Neural cell (in vitro differentiated cells): ENCODE measurements at regions not wholly inside any gene's neighbourhood (a gene's known extent, or its start where the extent isn't known, plus 50 kb on each side); places are given as distances from the start of the nearest gene placed in this dataset.

Source experiments
- H2AFZ ChIP-seq: fragments of 200-600, 300-800 bp; sonication (generic), shearing (Covaris generic); 2 replicates; pipeline ENCODE4 v1.6.0; 2014; ENCODE audit warnings: low read depth, mild to moderate bottlenecking, antibody characterized with exemption, low read length, moderate library complexity
- H3F3A ChIP-seq: fragments of 200-600 bp; shearing (Covaris generic); 2 replicates; pipeline ENCODE4 v1.6.1; 2016; ENCODE audit warnings: mild to moderate bottlenecking, moderate library complexity, mixed read lengths, antibody characterized with exemption, low read length; ENCODE audit not compliant: insufficient read depth, poor library complexity, severe bottlenecking
- H3K27ac ChIP-seq: fragments of 200-600, 300-800 bp; sonication (generic), shearing (Covaris generic); 2 replicates; pipeline ENCODE4 v1.5.1; 2014; ENCODE audit warnings: mild to moderate bottlenecking, low read length, moderate library complexity
- H3K27me3 ChIP-seq: fragments of 300-800, 200-600 bp; sonication (generic), shearing (Covaris generic); 2 replicates; pipeline ENCODE4 v1.6.0; 2014; ENCODE audit warnings: mild to moderate bottlenecking, low read depth, low read length, moderate library complexity; ENCODE audit not compliant: insufficient read depth
- H3K36me3 ChIP-seq: fragments of 300-800, 200-600 bp; sonication (generic), shearing (Covaris generic); 2 replicates; pipeline ENCODE4 v1.5.1; 2014; ENCODE audit warnings: mild to moderate bottlenecking, antibody characterized with exemption, low read length, moderate library complexity; ENCODE audit not compliant: insufficient read depth
- H3K4me2 ChIP-seq: fragments of 300-800, 200-600 bp; sonication (generic), shearing (Covaris generic); 2 replicates; pipeline ENCODE4 v1.6.0; 2014; ENCODE audit warnings: mild to moderate bottlenecking, low read length
- H3K4me3 ChIP-seq: fragments of 300-800, 200-600 bp; sonication (generic), shearing (Covaris generic); 2 replicates; pipeline ENCODE4 v1.5.1; 2014; ENCODE audit warnings: mild to moderate bottlenecking, low read length, moderate library complexity
- H3K79me2 ChIP-seq: fragments of 200-600 bp; shearing (Covaris generic); replicated peaks from 2 replicates; pipeline ENCODE4 v1.6.0; 2014; ENCODE audit warnings: mild to moderate bottlenecking, low read length, moderate library complexity; ENCODE audit not compliant: insufficient read depth
- H3K9ac ChIP-seq: fragments of 300-800, 200-600 bp; sonication (generic), shearing (Covaris generic); 2 replicates; pipeline ENCODE4 v1.6.1; 2016; ENCODE audit warnings: mild to moderate bottlenecking, low read length, mixed read lengths
- H3K9me2 ChIP-seq: fragments of 200-600 bp; shearing (Covaris generic); 2 replicates; pipeline ENCODE4 v1.6.1; 2016; ENCODE audit warnings: mild to moderate bottlenecking, low read length, mixed read lengths; ENCODE audit not compliant: insufficient read depth
- H3K9me3 ChIP-seq: fragments of 200-600, 300-800 bp; sonication (generic), shearing (Covaris generic); 2 replicates; pipeline ENCODE4 v1.6.1; 2016; ENCODE audit warnings: mild to moderate bottlenecking, mixed run types, low read length, moderate library complexity, mixed read lengths
- H4K20me1 ChIP-seq: fragments of 200-600 bp; shearing (Covaris generic); 2 replicates; pipeline ENCODE4 v1.6.1; 2016; ENCODE audit warnings: mild to moderate bottlenecking, mixed run types; ENCODE audit not compliant: insufficient read depth
- CTCF ChIP-seq: fragments of 450-650 bp; IDR thresholded peaks from 2 replicates; pipeline ENCODE4 v1.5.1; 2014; ENCODE audit warnings: antibody characterized with exemption, mild to moderate bottlenecking, moderate library complexity; ENCODE audit not compliant: poor library complexity, severe bottlenecking
- EP300 ChIP-seq: fragments of 450-650 bp; conservative IDR thresholded peaks from 2 replicates; pipeline ENCODE4 v1.6.1; 2014; ENCODE audit warnings: antibody characterized with exemption, mild to moderate bottlenecking, moderate library complexity; ENCODE audit not compliant: poor library complexity, severe bottlenecking
- EZH2 ChIP-seq: fragments of 200-600, 300-800 bp; shearing (Covaris generic), sonication (generic); IDR thresholded peaks from 2 replicates; pipeline ENCODE4 v1.6.1; 2014; ENCODE audit warnings: antibody characterized with exemption, low read length, borderline replicate concordance, mild to moderate bottlenecking; ENCODE audit not compliant: insufficient read depth, poor library complexity, severe bottlenecking
- MXI1 ChIP-seq: fragments of 450-650 bp; conservative IDR thresholded peaks from 2 replicates; pipeline ENCODE4 v1.6.1; 2014; ENCODE audit warnings: antibody characterized with exemption, mild to moderate bottlenecking; ENCODE audit not compliant: poor library complexity, severe bottlenecking
- POLR2AphosphoS5 ChIP-seq: IDR thresholded peaks from 2 replicates; pipeline ENCODE4 v1.6.1; 2012
- RAD21 ChIP-seq: fragments of 450-650 bp; conservative IDR thresholded peaks from 2 replicates; pipeline ENCODE4 v1.6.1; 2014; ENCODE audit warnings: antibody characterized with exemption, mild to moderate bottlenecking, moderate library complexity
- REST ChIP-seq: IDR thresholded peaks from 2 replicates; pipeline ENCODE4 v1.6.1; 2012; ENCODE audit warnings: borderline replicate concordance
- SMC3 ChIP-seq: fragments of 450-650 bp; conservative IDR thresholded peaks from 2 replicates; pipeline ENCODE4 v1.6.1; 2014; ENCODE audit warnings: antibody characterized with exemption, mild to moderate bottlenecking, moderate library complexity; ENCODE audit not compliant: poor library complexity
- TAF1 ChIP-seq: IDR thresholded peaks from 2 replicates; pipeline ENCODE4 v1.6.1; 2012; ENCODE audit warnings: low read depth

- Histone ChIP-seq H2AFZ (no peak overlapping the region), H3K27ac (no peak overlapping the region)
- TF ChIP-seq RAD21 (no peak), POLR2AphosphoS5 (no peak), EP300 (no peak)
Measured at GRCh38 chrX:16491461-16491860, 158.5 kb upstream of the S100G start.

GRCh38 chrX:16496175-16496574, 153.8 kb upstream of the S100G start:
- TF ChIP-seq SMC3 (no peak), REST (no peak), POLR2AphosphoS5 (no peak), EZH2 (no peak), TAF1 (no peak), EP300 (no peak), RAD21 (no peak), CTCF (no peak), MXI1 (no peak)
- Histone ChIP-seq H3K9me3 (no peaks in the 10 kb centered on the region), H3K4me2 (no peak overlapping the region), H3K27me3 (no peaks in the 10 kb centered on the region), H3K9me2 (no peaks in the 10 kb centered on the region), H3K27ac (no peak overlapping the region), H2AFZ (no peak overlapping the region), H3K36me3 (no peaks in the 10 kb centered on the region), H3K4me3 (no peak overlapping the region), H3F3A (no peaks in the 10 kb centered on the region), H3K79me2 (no peaks in the 10 kb centered on the region), H4K20me1 (no peaks in the 10 kb centered on the region), H3K9ac (no peak overlapping the region)

More at GRCh38 chrX:16491461-16491860, 158.5 kb upstream of the S100G start:
- H3K79me2 ChIP-seq: no peaks in the 10 kb centered on the region
- no peaks in the 10 kb centered on the region for H3K27me3 ChIP-seq
- H3K9ac ChIP-seq: no peak overlapping the region
- H3F3A ChIP-seq: no peaks in the 10 kb centered on the region
- H3K36me3 ChIP-seq: no peaks in the 10 kb centered on the region
- no peaks in the 10 kb centered on the region for H4K20me1 ChIP-seq
- no peak overlapping the region for H3K4me3 ChIP-seq
- H3K4me2 ChIP-seq: no peak overlapping the region
- no peaks in the 10 kb centered on the region for H3K9me2 ChIP-seq
- H3K9me3 ChIP-seq: no peaks in the 10 kb centered on the region
